Panc1 (cell line): ENCODE measurements at regions not wholly inside any gene's neighbourhood (a gene's known extent, or its start where the extent isn't known, plus 50 kb on each side); places are given as distances from the start of the nearest gene placed in this dataset.

Source experiments
- ATAC-seq: fragments of 200-7000 bp; cut with Tn5 transposase; 2 replicates; pipeline ENCODE4 v1.9.1; 2020; ENCODE audit warnings: mild to moderate bottlenecking, moderate library complexity
- BruUV-seq: library from RNA; stranded (reverse); fragments of 400-500 nt; replicated peaks from 2 replicates; lab custom pipeline; 2021; lab: Mats Ljungman, UMichigan
- CTCF ChIA-PET: fragments of 300-600 bp; sonication (Branson Sonifier 250); formaldehyde crosslinking; loops from one replicate; lab custom pipeline; 2022; ENCODE audit warnings: antibody characterized with exemption; lab: Charles Lee
- POLR2A ChIA-PET: fragments of 300-600 bp; sonication (Branson Sonifier 250); formaldehyde crosslinking; loops from one replicate; lab custom pipeline; 2022; ENCODE audit warnings: antibody characterized with exemption; lab: Charles Lee
- DNase-seq: peaks from one replicate; pipeline ENCODE4 v3.0.0-alpha.2; 2010; ENCODE audit warnings: low read depth, low spot score
- H3K27ac ChIP-seq: 2 replicates; pipeline ENCODE4 v1.5.1; 2011; ENCODE audit warnings: mild to moderate bottlenecking, low read length, inconsistent platforms
- H3K27me3 ChIP-seq: fragments of 200-500 bp; sonication (Bioruptor generic); 2 replicates; pipeline ENCODE4 v1.6.0; 2014; ENCODE audit warnings: low read length, inconsistent platforms; ENCODE audit not compliant: control insufficient read depth, insufficient read depth
- H3K36me3 ChIP-seq: fragments of 200-500 bp; sonication (Bioruptor generic); 2 replicates; pipeline ENCODE4 v1.5.1; 2014; ENCODE audit warnings: inconsistent platforms, mild to moderate bottlenecking, low read length, moderate library complexity; ENCODE audit not compliant: control insufficient read depth, insufficient read depth
- H3K4me1 ChIP-seq: 2 replicates; pipeline ENCODE4 v1.5.1; 2011; ENCODE audit warnings: inconsistent platforms, mild to moderate bottlenecking, low read length, moderate library complexity; ENCODE audit not compliant: control insufficient read depth, insufficient read depth
- H3K4me3 ChIP-seq, 2 experiments: 2 replicates each; pipeline ENCODE4 v1.5.1; 2011 to 2012; ENCODE audit warnings: low read depth in 2 of 2, low read length in 2 of 2, mild to moderate bottlenecking in 2 of 2, inconsistent platforms in 1 of 2, moderate library complexity in 1 of 2
- H3K9me3 ChIP-seq: fragments of 200-500 bp; sonication (Bioruptor generic); 2 replicates; pipeline ENCODE4 v1.5.1; 2014; ENCODE audit warnings: low read depth, mild to moderate bottlenecking, inconsistent platforms, low read length, moderate library complexity; ENCODE audit not compliant: control insufficient read depth, insufficient read depth
- CTCF ChIP-seq: fragments of 450-650 bp; IDR thresholded peaks from 2 replicates; pipeline ENCODE4 v1.5.1; 2017; ENCODE audit warnings: mild to moderate bottlenecking
- POLR2AphosphoS5 ChIP-seq: IDR thresholded peaks from 2 replicates; pipeline ENCODE4 v1.6.1; 2012; ENCODE audit warnings: mild to moderate bottlenecking, low read depth, low read length, moderate library complexity
- REST ChIP-seq, 2 experiments: IDR thresholded peaks; 2 replicates each; pipeline ENCODE4 v1.6.1; 2011 to 2012; ENCODE audit warnings: low read depth in 2 of 2, control low read depth in 1 of 2, low read length in 1 of 2, mild to moderate bottlenecking in 1 of 2, moderate library complexity in 1 of 2; ENCODE audit not compliant: insufficient read depth in 1 of 2
- SIN3A ChIP-seq: IDR thresholded peaks from 2 replicates; pipeline ENCODE4 v1.6.1; 2012; ENCODE audit warnings: low read depth, mild to moderate bottlenecking, low read length, moderate library complexity, borderline replicate concordance; ENCODE audit not compliant: insufficient read depth
- TCF7L2 ChIP-seq: IDR thresholded peaks from 2 replicates; pipeline ENCODE4 v1.6.1; 2011; ENCODE audit warnings: mild to moderate bottlenecking, low read depth, low read length, inconsistent platforms
- in situ Hi-C: cut with HindIII; loops from 2 replicates; pipeline ENCODE4 v1.10.0; 2016; ENCODE audit warnings: low sequenced_read_pairs, low pct_unique_long_range_greater_than_20kb
- intact Hi-C: fragments of 100-400 bp; cut with micrococcal nuclease; formaldehyde crosslinking; loops from one replicate; pipeline ENCODE4 v1.10.0; 2022; ENCODE audit not compliant: unreplicated experiment

- no TSS peak for BruUV-seq
- POLR2A ChIA-PET: no interaction called here
- TF ChIP-seq TCF7L2 (no peak), REST (IDR thresholded peaks at IDR 0.05; ENCODE audit: insufficient read depth in 1 of 2, low read depth in 2 of 2, low read length in 1 of 2) (no peak), POLR2AphosphoS5 (no peak), SIN3A (no peak), CTCF (no peak)
These were observed 55.0 kb upstream of the SYT6 start for GRCh38 chr1:114208714-114209113.

GRCh38 chr1:114208106-114208505 is 54.4 kb upstream of the SYT6 start:
- ATAC-seq: no peak
- in situ Hi-C loops: no loop called here
- intact Hi-C loops: no loop called here
- no TSS peak for BruUV-seq
- CTCF ChIA-PET: no interaction called here
- H3K4me1 ChIP-seq: no peaks in the 10 kb centered on the region
- TF ChIP-seq REST (IDR thresholded peaks at IDR 0.05; ENCODE audit: insufficient read depth in 1 of 2, low read depth in 2 of 2, low read length in 1 of 2): no peak
- no peak for TF ChIP-seq CTCF
- TF ChIP-seq SIN3A: no peak
- TF ChIP-seq TCF7L2: no peak
- TF ChIP-seq POLR2AphosphoS5: no peak
- no peak for DNase-seq
- no peaks in the 10 kb centered on the region for H3K36me3 ChIP-seq
- peaks cover 5% of the 10 kb centered on the region for H3K27me3 ChIP-seq
- H3K27ac ChIP-seq: no peak overlapping the region
- no peaks in the 10 kb centered on the region for H3K9me3 ChIP-seq
- H3K4me3 ChIP-seq: no peak overlapping the region
- POLR2A ChIA-PET: no interaction called here

More at GRCh38 chr1:114208714-114209113, 55.0 kb upstream of the SYT6 start:
- in situ Hi-C loops (no loop called here), intact Hi-C loops (no loop called here)
- Histone ChIP-seq H3K27ac (no peak overlapping the region), H3K36me3 (no peaks in the 10 kb centered on the region), H3K9me3 (no peaks in the 10 kb centered on the region), H3K27me3 (peaks cover 5% of the 10 kb centered on the region), H3K4me3 (no peak overlapping the region), H3K4me1 (no peaks in the 10 kb centered on the region)
- CTCF ChIA-PET: no interaction called here
- no peak for ATAC-seq
- no peak for DNase-seq
